K562 (cell line): ENCODE measurements at regions not wholly inside any gene's neighbourhood (a gene's known extent, or its start where the extent isn't known, plus 50 kb on each side); places are given as distances from the start of the nearest gene placed in this dataset.

Experiments used
- ATAC-seq: fragments of 200-7000 bp; cut with Tn5 transposase; 3 replicates; pipeline ENCODE4 v1.9.1; 2020; ENCODE audit warnings: moderate library complexity
- BruUV-seq: library from RNA; stranded (reverse); fragments of 400-500 nt; replicated peaks from 2 replicates; lab custom pipeline; 2021; lab: Mats Ljungman, UMichigan
- CTCF ChIA-PET: fragments of 300-600 bp; formaldehyde crosslinking; extraction: SDS; loops from one replicate; lab custom pipeline; 2021; ENCODE audit warnings: low intra/inter-chr PET ratio; lab: Yijun Ruan, JAX
- POLR2A ChIA-PET: fragments of 300-600, 350-650 bp; sonication (Branson Sonifier 250); formaldehyde crosslinking; extraction: SDS; loops from one replicate; lab custom pipeline; 2021; ENCODE audit warnings: antibody characterized with exemption, inconsistent platforms; lab: Yijun Ruan, JAX
- DNase-seq, 4 experiments: peaks; one replicate each; pipeline versions ENCODE4 v3.0.0 to v3.0.0-alpha.2; 2011 to 2018; ENCODE audit warnings: low spot score in 3 of 4, mixed read lengths in 3 of 4; ENCODE audit errors: extremely low read depth in 1 of 4
- FAIRE-seq: peaks from 2 replicates; lab custom pipeline; 2011; peaks lifted over from hg19 to GRCh38; lab: Jason Lieb, UNC
- H2AFZ ChIP-seq: 2 replicates; pipeline ENCODE4 v1.6.0; 2011; ENCODE audit warnings: low read depth, low read length, control low read depth, inconsistent platforms
- H3K27ac ChIP-seq: fragments of 200-600 bp; 3 replicates; pipeline ENCODE4 v1.8.0; 2011; ENCODE audit warnings: low read depth, mild to moderate bottlenecking, control low read depth, inconsistent platforms, low read length, moderate library complexity, mixed read lengths; ENCODE audit errors: extremely low read depth
- H3K27me3 ChIP-seq, 2 experiments: fragments of 300-600 bp in 1 of 2; 2 replicates in 1 of 2; 3 replicates in 1 of 2; pipeline versions ENCODE4 v1.6.0 to v1.8.0; 2011; ENCODE audit warnings: inconsistent platforms in 2 of 2, low read length in 2 of 2, mild to moderate bottlenecking in 1 of 2, mixed read lengths in 1 of 2, moderate library complexity in 1 of 2; ENCODE audit not compliant: control insufficient read depth in 2 of 2, insufficient read depth in 2 of 2
- H3K36me3 ChIP-seq: fragments of 300-600 bp; 3 replicates; pipeline ENCODE4 v1.8.0; 2011; ENCODE audit warnings: mild to moderate bottlenecking, low read length, inconsistent platforms; ENCODE audit not compliant: control insufficient read depth, insufficient read depth
- H3K4me1 ChIP-seq, 2 experiments: fragments of 200-600 bp in 1 of 2; replicated peaks in 1 of 2; 2 replicates in 1 of 2; 3 replicates in 1 of 2; pipeline versions ENCODE4 v1.5.1 to v1.8.0; 2011; ENCODE audit warnings: inconsistent platforms in 2 of 2, low read length in 2 of 2, mild to moderate bottlenecking in 1 of 2, mixed read lengths in 1 of 2, moderate library complexity in 1 of 2; ENCODE audit not compliant: control insufficient read depth in 2 of 2, insufficient read depth in 2 of 2
- H3K4me2 ChIP-seq: 2 replicates; pipeline ENCODE4 v1.6.1; 2011; ENCODE audit warnings: low read length, control low read depth, inconsistent platforms, mixed read lengths; ENCODE audit not compliant: insufficient read depth
- H3K4me3 ChIP-seq: fragments of 200-600 bp; sonication (generic), shearing (Covaris generic); 2 replicates; pipeline ENCODE4 v1.5.1; 2016; ENCODE audit warnings: control low read depth, inconsistent platforms
- H3K79me2 ChIP-seq: fragments of 200-600 bp; 3 replicates; pipeline ENCODE4 v1.8.0; 2011; ENCODE audit warnings: low read length, inconsistent platforms; ENCODE audit not compliant: control insufficient read depth, insufficient read depth
- H3K9ac ChIP-seq, 2 experiments: 2 replicates each; pipeline versions ENCODE4 v1.6.0 to v1.6.1; 2011; ENCODE audit warnings: low read depth in 2 of 2, low read length in 2 of 2, control low read depth in 1 of 2, inconsistent platforms in 1 of 2, mild to moderate bottlenecking in 1 of 2, mixed read lengths in 1 of 2; ENCODE audit not compliant: insufficient read depth in 1 of 2
- H3K9me1 ChIP-seq: one replicate; pipeline ENCODE4 v1.6.0; 2011; ENCODE audit warnings: inconsistent platforms, mild to moderate bottlenecking, low read length, moderate library complexity; ENCODE audit not compliant: control insufficient read depth, insufficient read depth
- H3K9me3 ChIP-seq: replicated peaks from 2 replicates; pipeline ENCODE4 v1.5.1; 2011; ENCODE audit warnings: low read depth, low read length, inconsistent platforms; ENCODE audit not compliant: control insufficient read depth, insufficient read depth
- H4K20me1 ChIP-seq: replicated peaks from 2 replicates; pipeline ENCODE4 v1.6.1; 2011; ENCODE audit warnings: low read length, inconsistent platforms, mixed read lengths; ENCODE audit not compliant: control insufficient read depth, insufficient read depth
- BRCA1 ChIP-seq, 2 experiments: fragments of 450-650 bp in 1 of 2; sonication (generic) in 1 of 2; formaldehyde crosslinking in 1 of 2; IDR thresholded peaks; 2 replicates each; pipeline versions ENCODE4 v1.5.0 to v1.6.1; 2017 to 2020; ENCODE audit warnings: mild to moderate bottlenecking in 1 of 2, missing genetic modification reagents in 1 of 2
- CHD4 ChIP-seq: fragments of 200-600 bp; sonication (generic); IDR thresholded peaks from 3 replicates; pipeline ENCODE4 v1.6.1; 2012; ENCODE audit warnings: low read depth, mild to moderate bottlenecking, mixed read lengths, low read length, inconsistent platforms; ENCODE audit not compliant: insufficient read depth, insufficient replicate concordance, poor library complexity, severe bottlenecking
- CXXC5 ChIP-seq: fragments of 250-450 bp; sonication (Bioruptor Pico); IDR thresholded peaks from 2 replicates; pipeline ENCODE4 v1.8.0; 2022; ENCODE audit warnings: inconsistent platforms, mild to moderate bottlenecking, moderate library complexity
- FOXK1 ChIP-seq: sonication (generic); formaldehyde crosslinking; IDR thresholded peaks from 2 replicates; pipeline ENCODE4 v1.8.0; 2022; ENCODE audit warnings: missing genetic modification reagents, mild to moderate bottlenecking, borderline replicate concordance
- LCOR ChIP-seq: sonication (generic); formaldehyde crosslinking; IDR thresholded peaks from 2 replicates; pipeline ENCODE4 v1.8.0; 2022; ENCODE audit warnings: mild to moderate bottlenecking, missing genetic modification reagents
- MCM5 ChIP-seq: fragments of 450-650 bp; IDR thresholded peaks from 2 replicates; pipeline ENCODE4 v1.6.1; 2016; ENCODE audit warnings: low read depth
- MEIS2 ChIP-seq: fragments of 450-650 bp; IDR thresholded peaks from 2 replicates; pipeline ENCODE4 v1.6.1; 2014; ENCODE audit warnings: mild to moderate bottlenecking; ENCODE audit not compliant: partially characterized antibody
- NFE2L1 ChIP-seq: fragments of 450-650 bp; IDR thresholded peaks from 2 replicates; pipeline ENCODE4 v1.6.1; 2016; ENCODE audit warnings: missing genetic modification characterization, low read depth, mild to moderate bottlenecking, missing compliant biosample characterization, moderate library complexity, borderline replicate concordance
- RFX5 ChIP-seq: IDR thresholded peaks from 2 replicates; pipeline ENCODE4 v1.6.1; 2011; ENCODE audit warnings: low read depth, mild to moderate bottlenecking, improper control_type of control experiment, low read length
- WGBS: fragments of 100-300 bp; shearing (Covaris generic); methylation state at CpG from one replicate; pipeline ENCODE4 v1.1.6; 2016; ENCODE audit warnings: low coverage, mixed read lengths; ENCODE audit not compliant: insufficient coverage; ENCODE audit errors: missing lambda C conversion rate; 5-methylcytosine and 5-hydroxymethylcytosine counted together
- in situ Hi-C: fragments of 300-500 bp; cut with MboI; formaldehyde crosslinking; loops from 4 replicates; pipeline ENCODE4 v1.15.0; 2018; ENCODE audit warnings: inconsistent platforms, mixed read lengths
- intact Hi-C: fragments of 100-400 bp; cut with micrococcal nuclease; formaldehyde crosslinking; loops from 2 replicates; pipeline ENCODE4 v1.14.2; 2022
- TF ChIP-seq, protein P1 (sequence below): sonication (generic); formaldehyde crosslinking; IDR thresholded peaks from 2 replicates; pipeline ENCODE4 v1.8.1; 2023; ENCODE audit warnings: mild to moderate bottlenecking, missing genetic modification reagents
- TF ChIP-seq, protein P2 (sequence below): fragments of 250-450 bp; sonication (Bioruptor Pico); IDR thresholded peaks from 2 replicates; pipeline ENCODE4 v1.5.0; 2020; ENCODE audit warnings: mild to moderate bottlenecking, borderline replicate concordance
- TF ChIP-seq, protein P3 (sequence below): sonication (generic); formaldehyde crosslinking; IDR thresholded peaks from 2 replicates; pipeline ENCODE4 v1.8.0; 2022; ENCODE audit warnings: missing genetic modification reagents, mild to moderate bottlenecking, borderline replicate concordance
- TF ChIP-seq, protein P4 (sequence below): sonication (generic); formaldehyde crosslinking; IDR thresholded peaks from 2 replicates; pipeline ENCODE4 v1.8.0; 2022; ENCODE audit warnings: mild to moderate bottlenecking, missing genetic modification reagents

DNA sequence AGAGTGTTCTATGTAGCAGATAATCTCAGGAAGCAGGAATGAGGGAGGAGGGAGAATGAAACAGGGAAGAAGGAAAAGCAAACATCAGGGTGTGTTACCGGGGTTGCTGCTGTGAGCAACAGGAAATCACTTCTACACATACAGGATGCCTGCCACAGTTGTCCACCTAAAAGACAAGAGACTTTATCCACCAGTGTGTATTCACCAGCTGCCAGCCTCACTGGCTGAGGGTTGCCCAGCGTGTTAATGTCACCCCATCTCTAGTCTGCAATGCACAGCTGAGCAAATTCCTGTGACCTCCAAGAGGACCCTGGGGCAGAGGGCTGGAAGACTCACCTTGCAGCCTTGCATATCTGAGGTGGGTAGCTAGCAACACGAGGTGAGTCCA is 183.7 kb downstream of the GPAM start:
- ATAC-seq (no peak), DNase-seq (no peak), FAIRE-seq (no peak)
- in situ Hi-C loops, result no loop called here
- intact Hi-C loops, result no loop called here
- Histone ChIP-seq H3K4me3 (no peak overlapping the region), H3K36me3 (no peaks in the 10 kb centered on the region), H2AFZ (no peak overlapping the region), H3K27me3 (no peaks in the 10 kb centered on the region), H3K4me1 (no peaks in the 10 kb centered on the region), H3K27ac (no peak overlapping the region), H3K79me2 (no peaks in the 10 kb centered on the region), H3K9ac (no peak overlapping the region), H3K4me2 (no peak overlapping the region), H3K9me1 (no peaks in the 10 kb centered on the region), H3K9me3 (no peaks in the 10 kb centered on the region), H4K20me1 (no peaks in the 10 kb centered on the region)
- POLR2A ChIA-PET, result no interaction called here
- CTCF ChIA-PET, result no interaction called here
- BruUV-seq, result no TSS peak
- WGBS, result 3% methylated on average over 3 of the region's 3 CpGs
- TF ChIP-seq, protein P1, sequence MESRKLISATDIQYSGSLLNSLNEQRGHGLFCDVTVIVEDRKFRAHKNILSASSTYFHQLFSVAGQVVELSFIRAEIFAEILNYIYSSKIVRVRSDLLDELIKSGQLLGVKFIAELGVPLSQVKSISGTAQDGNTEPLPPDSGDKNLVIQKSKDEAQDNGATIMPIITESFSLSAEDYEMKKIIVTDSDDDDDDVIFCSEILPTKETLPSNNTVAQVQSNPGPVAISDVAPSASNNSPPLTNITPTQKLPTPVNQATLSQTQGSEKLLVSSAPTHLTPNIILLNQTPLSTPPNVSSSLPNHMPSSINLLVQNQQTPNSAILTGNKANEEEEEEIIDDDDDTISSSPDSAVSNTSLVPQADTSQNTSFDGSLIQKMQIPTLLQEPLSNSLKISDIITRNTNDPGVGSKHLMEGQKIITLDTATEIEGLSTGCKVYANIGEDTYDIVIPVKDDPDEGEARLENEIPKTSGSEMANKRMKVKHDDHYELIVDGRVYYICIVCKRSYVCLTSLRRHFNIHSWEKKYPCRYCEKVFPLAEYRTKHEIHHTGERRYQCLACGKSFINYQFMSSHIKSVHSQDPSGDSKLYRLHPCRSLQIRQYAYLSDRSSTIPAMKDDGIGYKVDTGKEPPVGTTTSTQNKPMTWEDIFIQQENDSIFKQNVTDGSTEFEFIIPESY (CRISPR knock-in tag), result no peak
- TF ChIP-seq BRCA1 (IDR thresholded peaks at IDR 0.05) (no peak), BRCA1 (CRISPR knock-in tag; IDR thresholded peaks at IDR 0.05) (no peak), NFE2L1 (tag) (no peak), RFX5 (no peak), LCOR (CRISPR knock-in tag) (no peak), FOXK1 (CRISPR knock-in tag) (no peak), CHD4 (no peak), CXXC5 (CRISPR knock-in tag) (no peak), MCM5 (no peak), MEIS2 (no peak)
- TF ChIP-seq, protein P2, sequence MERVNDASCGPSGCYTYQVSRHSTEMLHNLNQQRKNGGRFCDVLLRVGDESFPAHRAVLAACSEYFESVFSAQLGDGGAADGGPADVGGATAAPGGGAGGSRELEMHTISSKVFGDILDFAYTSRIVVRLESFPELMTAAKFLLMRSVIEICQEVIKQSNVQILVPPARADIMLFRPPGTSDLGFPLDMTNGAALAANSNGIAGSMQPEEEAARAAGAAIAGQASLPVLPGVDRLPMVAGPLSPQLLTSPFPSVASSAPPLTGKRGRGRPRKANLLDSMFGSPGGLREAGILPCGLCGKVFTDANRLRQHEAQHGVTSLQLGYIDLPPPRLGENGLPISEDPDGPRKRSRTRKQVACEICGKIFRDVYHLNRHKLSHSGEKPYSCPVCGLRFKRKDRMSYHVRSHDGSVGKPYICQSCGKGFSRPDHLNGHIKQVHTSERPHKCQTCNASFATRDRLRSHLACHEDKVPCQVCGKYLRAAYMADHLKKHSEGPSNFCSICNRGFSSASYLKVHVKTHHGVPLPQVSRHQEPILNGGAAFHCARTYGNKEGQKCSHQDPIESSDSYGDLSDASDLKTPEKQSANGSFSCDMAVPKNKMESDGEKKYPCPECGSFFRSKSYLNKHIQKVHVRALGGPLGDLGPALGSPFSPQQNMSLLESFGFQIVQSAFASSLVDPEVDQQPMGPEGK (CRISPR knock-in tag), result no peak
- TF ChIP-seq, protein P3, sequence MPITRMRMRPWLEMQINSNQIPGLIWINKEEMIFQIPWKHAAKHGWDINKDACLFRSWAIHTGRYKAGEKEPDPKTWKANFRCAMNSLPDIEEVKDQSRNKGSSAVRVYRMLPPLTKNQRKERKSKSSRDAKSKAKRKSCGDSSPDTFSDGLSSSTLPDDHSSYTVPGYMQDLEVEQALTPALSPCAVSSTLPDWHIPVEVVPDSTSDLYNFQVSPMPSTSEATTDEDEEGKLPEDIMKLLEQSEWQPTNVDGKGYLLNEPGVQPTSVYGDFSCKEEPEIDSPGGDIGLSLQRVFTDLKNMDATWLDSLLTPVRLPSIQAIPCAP (CRISPR knock-in tag), result no peak
- TF ChIP-seq, protein P4, sequence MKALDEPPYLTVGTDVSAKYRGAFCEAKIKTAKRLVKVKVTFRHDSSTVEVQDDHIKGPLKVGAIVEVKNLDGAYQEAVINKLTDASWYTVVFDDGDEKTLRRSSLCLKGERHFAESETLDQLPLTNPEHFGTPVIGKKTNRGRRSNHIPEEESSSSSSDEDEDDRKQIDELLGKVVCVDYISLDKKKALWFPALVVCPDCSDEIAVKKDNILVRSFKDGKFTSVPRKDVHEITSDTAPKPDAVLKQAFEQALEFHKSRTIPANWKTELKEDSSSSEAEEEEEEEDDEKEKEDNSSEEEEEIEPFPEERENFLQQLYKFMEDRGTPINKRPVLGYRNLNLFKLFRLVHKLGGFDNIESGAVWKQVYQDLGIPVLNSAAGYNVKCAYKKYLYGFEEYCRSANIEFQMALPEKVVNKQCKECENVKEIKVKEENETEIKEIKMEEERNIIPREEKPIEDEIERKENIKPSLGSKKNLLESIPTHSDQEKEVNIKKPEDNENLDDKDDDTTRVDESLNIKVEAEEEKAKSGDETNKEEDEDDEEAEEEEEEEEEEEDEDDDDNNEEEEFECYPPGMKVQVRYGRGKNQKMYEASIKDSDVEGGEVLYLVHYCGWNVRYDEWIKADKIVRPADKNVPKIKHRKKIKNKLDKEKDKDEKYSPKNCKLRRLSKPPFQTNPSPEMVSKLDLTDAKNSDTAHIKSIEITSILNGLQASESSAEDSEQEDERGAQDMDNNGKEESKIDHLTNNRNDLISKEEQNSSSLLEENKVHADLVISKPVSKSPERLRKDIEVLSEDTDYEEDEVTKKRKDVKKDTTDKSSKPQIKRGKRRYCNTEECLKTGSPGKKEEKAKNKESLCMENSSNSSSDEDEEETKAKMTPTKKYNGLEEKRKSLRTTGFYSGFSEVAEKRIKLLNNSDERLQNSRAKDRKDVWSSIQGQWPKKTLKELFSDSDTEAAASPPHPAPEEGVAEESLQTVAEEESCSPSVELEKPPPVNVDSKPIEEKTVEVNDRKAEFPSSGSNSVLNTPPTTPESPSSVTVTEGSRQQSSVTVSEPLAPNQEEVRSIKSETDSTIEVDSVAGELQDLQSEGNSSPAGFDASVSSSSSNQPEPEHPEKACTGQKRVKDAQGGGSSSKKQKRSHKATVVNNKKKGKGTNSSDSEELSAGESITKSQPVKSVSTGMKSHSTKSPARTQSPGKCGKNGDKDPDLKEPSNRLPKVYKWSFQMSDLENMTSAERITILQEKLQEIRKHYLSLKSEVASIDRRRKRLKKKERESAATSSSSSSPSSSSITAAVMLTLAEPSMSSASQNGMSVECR (CRISPR knock-in tag), result no peak
